NCI-H748 (cell line): ENCODE measurements at regions not wholly inside any gene's neighbourhood (a gene's known extent, or its start where the extent isn't known, plus 50 kb on each side); places are given as distances from the start of the nearest gene placed in this dataset.
"Not testable (repeated sequence)": the region's sequence is repeated elsewhere in the genome, so short reads cannot be mapped to it uniquely, and the experiment has no call there.

Source experiments
- DNase-seq: peaks from one replicate; lab custom pipeline; 2025; ENCODE audit not compliant: unreplicated experiment; lab: John Stamatoyannopoulos, UW

DNA sequence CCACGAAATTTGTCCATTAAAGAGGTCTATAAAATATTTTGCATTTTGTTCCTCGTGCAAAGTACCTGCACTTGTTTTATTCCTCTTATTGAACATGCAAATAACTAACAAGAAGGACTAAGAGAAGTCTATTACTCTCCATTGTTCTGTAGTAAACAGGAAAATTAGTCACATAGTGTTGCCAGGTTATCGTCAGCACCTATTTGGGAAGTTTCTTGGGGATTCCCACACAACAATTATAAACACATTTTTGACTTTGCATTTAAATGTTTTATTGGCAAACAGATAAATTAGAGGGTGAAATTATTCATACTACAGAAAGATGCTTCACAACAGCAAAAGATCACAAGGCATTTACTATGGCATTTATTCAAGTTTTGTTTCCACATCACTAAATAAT, 174.5 kb downstream of the ZC3H11B start:
- no peak for DNase-seq

DNA sequence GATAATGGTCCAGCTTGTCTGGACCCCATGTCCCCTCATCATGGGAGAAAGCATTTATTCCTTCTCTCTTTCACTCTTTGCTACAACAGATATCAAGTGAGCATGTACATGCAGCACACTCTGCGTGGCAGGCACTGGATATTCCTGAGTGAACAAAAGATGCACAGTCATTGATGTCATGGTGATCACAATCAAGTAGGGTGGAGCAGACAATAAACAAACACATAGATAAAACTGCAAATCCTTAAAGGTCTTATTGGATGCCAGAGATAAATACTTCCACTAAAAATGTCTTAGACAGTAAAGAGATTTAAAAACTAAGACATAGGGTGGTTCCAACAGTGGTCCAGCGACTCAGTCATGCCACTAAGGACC, 178.0 kb downstream of the ZC3H11B start:
- peak; percentile 63 for DNase-seq

DNA sequence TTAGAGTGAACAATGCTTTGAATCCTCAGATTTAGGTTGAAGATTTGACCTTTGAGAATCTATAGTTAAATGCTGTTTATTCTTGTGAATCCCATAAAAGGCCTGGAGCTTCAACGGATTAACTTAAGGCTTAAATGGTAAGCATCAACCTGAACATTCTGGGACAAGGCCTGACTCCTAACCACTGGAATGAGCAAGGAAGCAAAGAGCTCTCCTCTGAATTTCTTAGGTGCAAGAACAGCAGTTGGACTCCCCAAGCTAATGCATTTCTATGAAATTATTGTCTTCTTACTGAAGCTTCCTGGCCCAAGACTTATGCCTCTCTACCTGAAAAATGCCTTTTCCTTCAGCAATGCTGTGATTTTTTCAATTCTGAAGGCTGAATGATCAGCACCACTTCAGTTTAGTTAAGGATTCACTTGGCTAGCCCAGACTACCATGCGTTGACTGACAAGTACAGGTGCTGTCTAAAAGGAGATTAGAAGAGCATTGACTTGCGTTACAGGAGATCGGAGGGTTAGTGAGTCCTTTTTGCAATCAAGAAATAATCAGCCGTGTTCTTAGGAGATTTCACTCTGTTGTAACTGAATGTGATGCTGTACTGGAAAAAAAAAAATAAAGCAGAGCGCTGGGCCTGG, 178.5 kb downstream of the ZC3H11B start:
- DNase-seq: peak; percentile 30

- peak; percentile 89 for DNase-seq
These were observed 179.3 kb downstream of the ZC3H11B start for GRCh38 chr1:219433496-219434131.

- DNase-seq: no peak
These were observed 179.9 kb downstream of the ZC3H11B start for GRCh38 chr1:219433001-219433400.

GRCh38 chr1:219432191-219432606, 180.7 kb downstream of the ZC3H11B start:
- DNase-seq: no peak

DNA sequence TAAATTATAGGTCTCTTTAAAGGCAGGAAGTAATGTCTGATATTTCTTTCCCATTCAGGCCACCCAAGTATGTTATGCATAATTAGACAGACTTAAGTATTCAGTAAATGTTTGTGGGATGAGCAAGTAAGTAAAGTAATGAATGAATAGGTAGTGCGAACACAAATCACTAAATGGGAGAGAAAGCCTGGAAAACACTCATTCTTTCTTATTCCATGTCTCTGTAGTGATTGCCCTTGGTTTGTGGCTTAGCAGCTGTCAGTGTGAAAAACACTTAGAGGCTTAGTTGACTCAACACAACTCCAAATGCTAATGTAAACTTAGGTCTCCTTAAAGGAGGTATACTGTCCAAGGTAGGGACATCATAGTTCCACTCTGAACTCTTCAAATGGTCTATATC, 182.5 kb downstream of the ZC3H11B start:
- DNase-seq: no peak

DNA sequence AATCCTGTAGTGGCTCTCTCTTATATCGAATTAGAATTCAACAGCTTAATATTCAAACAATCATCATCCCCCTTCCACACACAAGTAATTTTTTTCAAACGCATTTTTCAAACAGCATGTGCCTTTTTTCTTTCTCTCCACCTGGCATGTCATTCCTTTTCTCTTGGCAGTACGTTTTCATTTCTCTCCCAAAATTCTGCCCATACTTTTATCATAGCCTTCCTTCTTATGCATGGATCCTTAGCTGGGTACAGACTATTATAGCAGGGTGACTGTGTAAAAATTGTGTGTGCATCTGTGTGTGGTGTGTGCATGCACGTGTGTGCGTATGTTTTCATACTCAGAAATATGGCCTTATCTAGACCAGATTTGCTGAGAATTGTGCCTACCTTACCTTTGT, 184.3 kb downstream of the ZC3H11B start:
- no peak for DNase-seq

DNA sequence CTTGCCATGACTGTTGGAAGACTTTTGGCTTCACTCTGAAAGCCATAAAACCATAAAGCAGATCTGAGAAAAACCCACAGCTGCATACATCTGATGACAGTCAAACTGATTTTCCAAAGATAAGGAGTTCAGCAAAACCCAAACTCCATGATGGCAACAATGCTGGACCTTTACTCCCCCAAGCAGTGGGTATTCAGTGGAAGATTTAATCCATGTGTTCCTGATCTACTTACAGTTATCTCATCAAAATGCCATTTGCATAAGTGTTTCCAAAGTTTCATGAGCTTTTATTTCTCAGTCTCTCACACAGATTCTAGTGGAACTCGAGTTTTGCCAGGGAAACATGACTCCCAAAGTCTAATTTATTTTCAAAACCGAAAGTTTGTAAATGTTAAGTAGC, 184.9 kb downstream of the ZC3H11B start:
- no peak for DNase-seq

DNA sequence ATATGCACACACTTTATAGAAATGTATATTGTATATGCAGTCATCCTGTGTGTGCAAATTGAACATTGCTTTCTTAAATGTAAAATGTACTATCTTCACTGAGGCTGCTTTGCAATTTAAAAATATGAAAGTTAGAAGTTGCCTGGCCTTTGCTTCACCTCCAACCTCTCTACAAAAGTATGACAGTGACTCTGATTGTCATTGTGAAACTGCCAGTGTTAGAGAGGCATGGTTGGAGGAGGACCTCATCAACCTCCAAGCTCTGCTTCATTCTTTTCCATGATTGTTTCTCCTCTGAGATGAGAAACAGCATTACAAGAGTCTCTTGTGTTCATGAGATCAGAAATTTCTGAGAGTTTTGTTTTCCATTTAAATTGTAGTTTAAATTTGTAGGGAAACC, 185.5 kb downstream of the ZC3H11B start:
- DNase-seq: no peak

DNA sequence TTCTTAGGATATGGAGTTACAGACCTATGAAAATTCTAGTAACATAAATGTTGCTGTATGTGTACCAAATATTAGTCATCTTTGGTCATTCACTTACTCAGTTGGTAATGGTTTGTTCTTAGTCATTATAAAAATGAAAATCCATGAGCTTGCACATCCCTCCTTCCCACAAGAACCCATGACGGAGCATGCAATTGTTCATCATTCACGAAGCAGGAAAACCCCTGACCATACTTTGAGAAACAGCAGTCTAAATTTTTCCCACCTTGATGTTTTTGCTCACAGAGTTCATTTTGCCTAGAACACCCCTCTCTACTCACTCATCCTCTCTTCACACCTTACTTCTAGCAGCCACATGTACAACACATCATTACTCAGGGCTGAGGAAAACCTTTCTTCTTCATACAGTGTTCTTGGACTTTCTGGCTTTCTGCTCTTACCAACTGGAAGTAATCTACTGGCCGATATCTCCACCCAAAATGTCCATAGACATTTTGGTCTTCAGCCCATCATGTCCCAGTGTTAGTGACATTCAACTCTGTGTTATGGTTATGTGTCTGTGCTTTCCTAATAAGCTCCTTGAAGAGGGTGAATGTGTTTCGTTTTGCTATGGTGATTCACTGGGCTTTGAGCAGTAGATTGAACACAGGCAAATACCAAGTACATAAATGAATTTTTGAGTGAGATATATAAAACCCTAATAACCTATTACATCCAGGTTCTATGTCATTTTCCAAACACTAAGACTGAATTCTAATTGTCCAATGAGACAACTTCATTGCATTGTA, 189.9 kb downstream of the ZC3H11B start:
- no peak for DNase-seq

- no peak for DNase-seq
These were observed 192.0 kb downstream of the ZC3H11B start for GRCh38 chr1:219420913-219421312.

DNA sequence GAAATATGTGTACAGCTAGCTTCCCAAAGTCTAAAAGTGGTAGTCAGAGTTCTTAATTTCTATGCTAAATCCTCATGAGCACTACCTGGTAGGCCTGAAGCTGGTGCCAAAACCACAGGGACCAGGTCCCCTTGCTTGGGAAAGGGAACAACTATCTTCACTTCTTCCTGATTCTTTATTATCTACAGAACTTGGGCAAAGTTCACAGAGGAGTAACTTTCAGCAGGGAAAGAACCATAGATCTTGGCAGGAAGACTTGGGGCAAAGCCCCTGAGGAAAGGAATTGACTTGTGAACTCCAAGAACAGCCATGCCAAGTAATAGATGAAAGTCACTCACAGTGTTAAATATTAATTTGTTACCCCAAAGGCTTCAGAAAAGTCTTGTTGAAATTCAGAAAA, 193.0 kb downstream of the ZC3H11B start:
- no peak for DNase-seq

DNA sequence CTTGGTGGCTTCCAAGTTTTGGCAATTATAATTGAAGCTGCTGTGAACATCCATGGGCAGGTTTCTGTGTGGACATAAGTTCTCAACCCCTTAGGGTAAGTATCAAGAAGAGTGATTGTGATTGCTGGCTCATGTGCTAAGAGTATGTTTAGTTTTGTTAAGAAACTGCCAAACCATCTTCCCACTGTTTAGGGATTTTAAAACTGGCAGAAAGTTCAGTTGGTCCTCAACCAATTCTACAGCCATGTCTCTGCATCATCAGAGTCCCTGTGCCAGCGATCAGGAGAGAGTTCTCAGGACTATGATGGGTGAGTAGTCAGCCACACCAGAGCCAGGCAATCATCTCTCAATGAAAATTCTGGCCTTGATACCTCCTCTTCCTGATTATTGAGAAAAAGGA, 193.8 kb downstream of the ZC3H11B start:
- no peak for DNase-seq

- DNase-seq: no peak
These were observed 195.3 kb downstream of the ZC3H11B start for GRCh38 chr1:219417610-219418009.

DNA sequence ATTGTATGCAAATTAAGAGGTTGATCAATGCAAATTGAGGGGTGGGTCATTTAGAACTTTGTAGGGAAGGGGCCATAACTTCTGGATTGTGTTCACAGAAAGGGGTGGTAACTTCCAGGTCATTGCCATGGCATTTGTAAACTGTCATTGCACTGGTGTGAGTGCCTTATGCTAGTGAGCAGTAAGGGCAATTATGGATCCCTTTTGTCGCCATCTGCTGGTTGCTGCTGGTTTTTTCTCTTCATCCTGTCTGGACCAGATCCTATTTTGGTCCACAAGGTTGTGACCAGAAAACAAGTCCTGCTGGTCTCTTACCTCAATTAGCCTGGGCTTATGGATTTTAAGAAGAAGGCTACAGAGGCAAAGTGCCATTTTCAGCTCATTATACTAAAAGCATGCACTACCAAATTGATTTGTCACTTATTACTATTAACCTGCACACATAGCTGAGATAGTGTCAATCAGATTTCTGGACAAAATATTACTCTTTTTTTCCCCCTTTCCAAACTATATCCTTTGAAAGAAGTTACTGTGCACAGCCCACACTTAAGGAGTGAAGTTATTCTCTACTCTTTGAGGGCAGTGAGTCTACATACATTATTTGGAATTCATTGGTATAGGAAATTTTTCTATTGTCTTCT, 196.2 kb downstream of the ZC3H11B start:
- DNase-seq: peak; percentile 66

GRCh38 chr1:219415915-219416314, 197.0 kb downstream of the ZC3H11B start:
- DNase-seq: no peak

DNA sequence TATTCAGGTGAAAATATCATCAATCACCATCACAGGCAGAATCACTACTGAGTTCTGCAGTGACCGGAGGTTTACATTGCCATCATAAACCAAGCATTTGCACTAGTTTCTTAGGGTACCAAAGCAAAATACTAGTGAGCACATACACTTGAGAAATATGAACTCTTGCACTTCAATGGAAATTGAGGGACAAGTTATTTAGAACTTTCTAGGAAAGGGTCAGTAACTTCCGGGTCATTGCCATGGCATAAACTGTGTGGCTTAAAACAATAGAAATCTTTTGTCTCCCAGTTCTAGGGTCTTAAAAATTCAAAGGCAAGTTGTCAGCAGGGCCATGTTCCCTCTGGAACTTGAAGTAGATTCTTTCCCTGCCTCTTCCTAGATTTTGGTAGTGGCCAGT, 197.5 kb downstream of the ZC3H11B start:
- DNase-seq: no peak

GRCh38 chr1:219414250-219414649, 198.7 kb downstream of the ZC3H11B start:
- peak; percentile 30 for DNase-seq

- peak; percentile 7 for DNase-seq
These were observed 199.4 kb downstream of the ZC3H11B start for GRCh38 chr1:219413536-219413935.

DNA sequence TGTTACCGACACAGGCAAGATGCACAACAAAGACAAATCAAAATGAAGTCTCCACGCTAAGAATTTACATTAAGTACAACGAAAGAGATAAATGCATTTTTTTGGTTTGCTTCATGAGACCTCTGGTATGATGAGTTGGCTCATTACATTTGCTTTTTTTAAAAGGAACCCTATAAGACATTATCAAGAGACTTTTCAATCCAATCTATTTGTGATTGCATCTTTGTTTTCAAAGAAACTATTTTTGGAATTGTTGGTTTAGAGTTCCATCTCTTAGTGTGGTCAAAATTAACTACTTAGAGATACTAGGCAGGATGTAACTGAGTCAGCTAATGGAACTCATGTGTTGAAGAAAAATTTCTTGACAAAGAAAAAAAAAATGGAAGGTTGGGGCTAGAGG, 200.1 kb downstream of the ZC3H11B start:
- no peak for DNase-seq

DNA sequence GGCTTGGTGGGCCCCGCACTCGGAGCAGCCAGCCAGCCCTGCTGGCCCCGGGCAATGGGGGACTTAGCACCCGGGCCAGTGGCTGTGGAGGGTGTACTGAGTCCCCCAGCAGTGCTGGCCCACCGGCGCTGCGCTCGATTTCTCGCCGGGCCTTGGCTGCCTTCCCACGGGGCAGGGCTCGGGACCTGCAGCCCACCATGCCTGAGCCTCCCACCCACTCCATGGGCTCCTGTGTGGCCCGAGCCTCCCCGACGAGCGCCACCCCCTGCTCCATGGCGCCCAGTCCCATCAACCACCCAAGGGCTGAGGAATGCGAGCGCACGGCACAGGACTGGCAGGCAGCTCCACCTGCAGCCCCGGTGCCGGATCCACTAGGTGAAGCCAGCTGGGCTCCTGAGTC, 202.2 kb downstream of the ZC3H11B start:
- DNase-seq: not testable (repeated sequence)
